ENCODE measurements at regions not wholly inside any gene's neighbourhood (a gene's known extent, or its start where the extent isn't known, plus 50 kb on each side); places are given as distances from the start of the nearest gene placed in this dataset.

- TF ChIP-seq CTCF (conservative IDR thresholded peaks at IDR 0.05; ENCODE audit: low read length) (no peak), EZH2phosphoT487 (IDR thresholded peaks at IDR 0.05; ENCODE audit: borderline replicate concordance) (no peak)
Observed at GRCh38 chr7:131950758-131951157, 394.3 kb upstream of the PODXL start.
